ENCODE measurements at regions not wholly inside any gene's neighbourhood (a gene's known extent, or its start where the extent isn't known, plus 50 kb on each side); places are given as distances from the start of the nearest gene placed in this dataset.

DNA sequence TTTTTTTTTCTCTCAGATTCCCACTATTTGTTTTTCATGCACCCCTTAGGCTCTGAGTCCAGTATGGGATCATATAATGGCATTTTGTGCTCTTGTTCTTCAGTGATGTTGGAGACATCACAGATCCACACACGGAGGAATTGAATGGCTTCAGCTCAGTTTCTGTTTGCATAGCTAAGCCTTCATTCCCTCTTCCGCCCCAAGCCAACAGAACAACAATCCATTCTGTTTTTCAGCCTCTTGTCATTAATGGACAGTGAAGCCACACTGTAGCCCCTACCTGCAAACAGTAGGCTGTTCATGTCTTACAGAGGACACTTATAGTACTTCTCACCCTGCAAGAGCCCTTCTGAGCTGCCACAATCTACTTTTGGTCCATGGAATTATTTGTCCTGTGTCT lies 64.0 kb upstream of the ZSWIM2 start:
- TF ChIP-seq, protein P1, sequence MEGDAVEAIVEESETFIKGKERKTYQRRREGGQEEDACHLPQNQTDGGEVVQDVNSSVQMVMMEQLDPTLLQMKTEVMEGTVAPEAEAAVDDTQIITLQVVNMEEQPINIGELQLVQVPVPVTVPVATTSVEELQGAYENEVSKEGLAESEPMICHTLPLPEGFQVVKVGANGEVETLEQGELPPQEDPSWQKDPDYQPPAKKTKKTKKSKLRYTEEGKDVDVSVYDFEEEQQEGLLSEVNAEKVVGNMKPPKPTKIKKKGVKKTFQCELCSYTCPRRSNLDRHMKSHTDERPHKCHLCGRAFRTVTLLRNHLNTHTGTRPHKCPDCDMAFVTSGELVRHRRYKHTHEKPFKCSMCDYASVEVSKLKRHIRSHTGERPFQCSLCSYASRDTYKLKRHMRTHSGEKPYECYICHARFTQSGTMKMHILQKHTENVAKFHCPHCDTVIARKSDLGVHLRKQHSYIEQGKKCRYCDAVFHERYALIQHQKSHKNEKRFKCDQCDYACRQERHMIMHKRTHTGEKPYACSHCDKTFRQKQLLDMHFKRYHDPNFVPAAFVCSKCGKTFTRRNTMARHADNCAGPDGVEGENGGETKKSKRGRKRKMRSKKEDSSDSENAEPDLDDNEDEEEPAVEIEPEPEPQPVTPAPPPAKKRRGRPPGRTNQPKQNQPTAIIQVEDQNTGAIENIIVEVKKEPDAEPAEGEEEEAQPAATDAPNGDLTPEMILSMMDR (IDR thresholded peaks at IDR 0.05; ENCODE audit: unreplicated experiment): no peak
- H3K4me1 Mint-ChIP-seq (ENCODE audit: low read depth): peaks cover 1% of the 10 kb centered on the region
- no peaks in the 10 kb centered on the region for H3K36me3 Mint-ChIP-seq (ENCODE audit: insufficient read depth)
- no peak for DNase-seq (ENCODE audit: low spot score, unreplicated experiment)
- H3K4me3 Mint-ChIP-seq (ENCODE audit: low read depth): no peak overlapping the region
- no peak overlapping the region for H3K27ac Mint-ChIP-seq
- H3K9me3 Mint-ChIP-seq (ENCODE audit: low read depth): no peaks in the 10 kb centered on the region
- no peaks in the 10 kb centered on the region for H3K27me3 Mint-ChIP-seq

DNA sequence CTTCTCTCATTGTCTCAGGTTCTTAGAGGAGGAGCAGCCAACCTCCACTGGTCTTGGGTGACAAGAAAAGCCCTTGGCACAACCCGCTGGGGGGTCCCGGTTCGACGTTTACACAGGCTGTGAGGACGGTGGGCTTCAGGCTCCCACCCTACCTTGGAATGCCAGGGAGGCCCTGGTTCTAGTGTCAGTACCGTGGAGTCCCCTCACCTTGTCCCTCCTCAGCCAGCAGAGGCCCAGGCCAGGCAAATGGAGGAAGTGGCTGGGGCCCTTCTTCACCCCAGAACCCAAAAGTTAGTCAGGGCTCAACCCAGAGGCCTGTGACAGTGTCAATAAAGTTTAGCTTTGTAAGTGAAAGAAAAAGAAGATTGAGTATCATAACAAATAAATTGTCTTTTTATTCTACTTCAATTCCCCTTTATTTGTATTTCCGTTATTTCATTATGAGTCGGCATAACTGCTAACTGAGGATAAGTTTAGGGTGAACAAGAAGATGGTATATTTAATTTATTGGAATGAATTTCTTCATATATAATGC lies 62.6 kb upstream of the ZSWIM2 start:
- TF ChIP-seq, protein P1 (IDR thresholded peaks at IDR 0.05; ENCODE audit: unreplicated experiment): no peak
- Mint-ChIP-seq H3K4me1 (ENCODE audit: low read depth) (peaks cover 1% of the 10 kb centered on the region), H3K27ac (no peak overlapping the region), H3K9me3 (ENCODE audit: low read depth) (no peaks in the 10 kb centered on the region), H3K4me3 (ENCODE audit: low read depth) (no peak overlapping the region), H3K27me3 (no peaks in the 10 kb centered on the region), H3K36me3 (ENCODE audit: insufficient read depth) (no peaks in the 10 kb centered on the region)
- DNase-seq (ENCODE audit: low spot score, unreplicated experiment): no peak

DNA sequence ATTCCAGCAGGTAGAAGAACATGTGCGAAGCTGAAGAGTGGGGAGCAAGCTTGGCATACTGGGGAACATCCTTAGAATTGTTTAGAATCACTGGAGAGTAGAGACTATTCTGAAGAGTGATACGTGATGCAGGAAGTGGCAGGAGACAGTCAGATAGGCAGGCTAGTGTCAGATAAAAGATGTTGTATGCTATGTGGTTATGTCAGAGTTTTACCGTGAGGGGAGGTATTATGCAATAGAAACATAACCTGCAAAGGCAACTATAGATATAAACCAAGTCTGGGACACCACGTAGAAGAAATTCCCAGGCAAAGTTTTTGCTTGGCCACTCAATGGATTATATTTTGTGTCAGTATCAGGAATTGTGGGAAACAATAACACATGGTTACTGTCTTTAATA lies 62.0 kb upstream of the ZSWIM2 start:
- Mint-ChIP-seq H3K27me3 (no peaks in the 10 kb centered on the region), H3K4me1 (ENCODE audit: low read depth) (peaks cover 1% of the 10 kb centered on the region), H3K9me3 (ENCODE audit: low read depth) (no peaks in the 10 kb centered on the region), H3K36me3 (ENCODE audit: insufficient read depth) (no peaks in the 10 kb centered on the region), H3K4me3 (ENCODE audit: low read depth) (no peak overlapping the region), H3K27ac (no peak overlapping the region)
- no peak for DNase-seq (ENCODE audit: low spot score, unreplicated experiment)
- TF ChIP-seq, protein P1 (IDR thresholded peaks at IDR 0.05; ENCODE audit: unreplicated experiment): no peak

DNA sequence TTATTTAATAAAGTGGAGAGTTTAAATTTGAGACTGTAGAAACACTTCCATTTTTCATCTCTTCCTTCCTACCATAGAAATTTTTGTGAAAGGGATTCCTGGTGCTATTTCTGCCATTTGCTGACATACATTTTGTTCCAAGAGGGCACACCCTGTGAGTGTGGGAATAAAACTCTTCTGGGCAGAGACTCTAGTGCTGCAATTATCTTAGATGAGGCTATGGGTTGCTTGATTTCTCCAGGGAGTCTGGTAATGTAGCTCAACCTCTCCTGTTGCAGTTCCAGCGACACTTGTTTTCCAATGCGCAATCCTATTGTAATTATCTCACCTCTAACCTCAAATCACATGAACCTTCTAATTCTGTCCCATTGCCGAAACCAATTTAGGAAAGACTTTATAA lies 60.1 kb upstream of the ZSWIM2 start:
- TF ChIP-seq, protein P1 (IDR thresholded peaks at IDR 0.05; ENCODE audit: unreplicated experiment): no peak
- Mint-ChIP-seq H3K4me1 (ENCODE audit: low read depth) (peaks cover 1% of the 10 kb centered on the region), H3K27me3 (no peaks in the 10 kb centered on the region), H3K4me3 (ENCODE audit: low read depth) (no peak overlapping the region), H3K27ac (no peak overlapping the region), H3K9me3 (ENCODE audit: low read depth) (no peaks in the 10 kb centered on the region), H3K36me3 (ENCODE audit: insufficient read depth) (no peaks in the 10 kb centered on the region)
- no peak for DNase-seq (ENCODE audit: low spot score, unreplicated experiment)

DNA sequence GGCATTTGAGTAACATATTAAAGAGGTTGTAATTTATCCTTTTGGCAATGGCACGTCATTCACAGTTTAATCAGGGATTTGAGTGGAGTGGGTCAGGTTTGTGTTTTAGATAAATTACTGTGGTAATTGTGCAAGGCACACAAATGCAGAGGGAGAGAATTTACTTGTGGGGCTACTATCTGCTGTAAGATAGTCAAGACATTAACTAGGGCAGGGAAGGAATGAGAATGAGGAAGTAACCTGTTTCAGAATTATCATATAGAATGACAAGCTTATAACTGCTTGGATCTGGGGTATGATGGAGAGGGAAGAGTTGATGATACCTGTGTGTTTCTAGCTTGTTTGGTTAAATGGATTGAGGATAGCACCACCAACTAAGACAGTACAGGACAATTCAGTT lies 58.9 kb upstream of the ZSWIM2 start:
- Mint-ChIP-seq H3K27me3 (no peaks in the 10 kb centered on the region), H3K4me3 (ENCODE audit: low read depth) (no peak overlapping the region), H3K9me3 (ENCODE audit: low read depth) (no peaks in the 10 kb centered on the region), H3K36me3 (ENCODE audit: insufficient read depth) (no peaks in the 10 kb centered on the region), H3K27ac (no peak overlapping the region), H3K4me1 (ENCODE audit: low read depth) (peaks cover 1% of the 10 kb centered on the region)
- TF ChIP-seq, protein P1 (IDR thresholded peaks at IDR 0.05; ENCODE audit: unreplicated experiment): no peak
- DNase-seq (ENCODE audit: low spot score, unreplicated experiment): no peak
